ENCODE measurements at regions not wholly inside any gene's neighbourhood (a gene's known extent, or its start where the extent isn't known, plus 50 kb on each side); places are given as distances from the start of the nearest gene placed in this dataset.

- TF ChIP-seq CTCF (IDR thresholded peaks at IDR 0.05) (no peak), POLR2AphosphoS5 (IDR thresholded peaks at IDR 0.05) (no peak), EP300 (IDR thresholded peaks at IDR 0.05) (no peak)
These were observed 61.1 kb upstream of the RAB12 start for GRCh38 chr18:8548186-8548585.
